Iris pigment epithelial cell (primary cell): ENCODE measurements at regions not wholly inside any gene's neighbourhood (a gene's known extent, or its start where the extent isn't known, plus 50 kb on each side); places are given as distances from the start of the nearest gene placed in this dataset.

Experiments used
- DNase-seq: peaks from one replicate; pipeline ENCODE4 v3.0.0-alpha.2; 2011; ENCODE audit warnings: low read depth

- no peak for DNase-seq
These were observed 206.4 kb upstream of the RAB4A start for GRCh38 chr1:229064320-229065168.

- no peak for DNase-seq
These were observed 205.3 kb upstream of the RAB4A start for GRCh38 chr1:229065613-229066012.

- DNase-seq: no peak
These were observed 204.3 kb upstream of the RAB4A start for GRCh38 chr1:229066591-229066990.

GRCh38 chr1:229067546-229067945 is 203.4 kb upstream of the RAB4A start:
- DNase-seq: no peak

- DNase-seq: peak; percentile 27
These were observed 202.5 kb upstream of the RAB4A start for GRCh38 chr1:229068270-229068987.

GRCh38 chr1:229069176-229069575 is 201.7 kb upstream of the RAB4A start:
- DNase-seq: no peak

- DNase-seq: peak; percentile 61
These were observed 200.7 kb upstream of the RAB4A start for GRCh38 chr1:229070168-229070567.

GRCh38 chr1:229073251-229073650 is 197.7 kb upstream of the RAB4A start:
- no peak for DNase-seq

GRCh38 chr1:229075217-229075616 is 195.7 kb upstream of the RAB4A start:
- no peak for DNase-seq

GRCh38 chr1:229075716-229076115 is 195.2 kb upstream of the RAB4A start:
- no peak for DNase-seq

- no peak for DNase-seq
These were observed 194.7 kb upstream of the RAB4A start for GRCh38 chr1:229076195-229076594.

- no peak for DNase-seq
These were observed 191.8 kb upstream of the RAB4A start for GRCh38 chr1:229079016-229079595.

- no peak for DNase-seq
These were observed 190.6 kb upstream of the RAB4A start for GRCh38 chr1:229080361-229080760.

- DNase-seq: no peak
These were observed 185.6 kb upstream of the RAB4A start for GRCh38 chr1:229085291-229085690.

- DNase-seq: no peak
These were observed 184.8 kb upstream of the RAB4A start for GRCh38 chr1:229086091-229086490.

GRCh38 chr1:229086686-229087085 is 184.2 kb upstream of the RAB4A start:
- DNase-seq: no peak

- DNase-seq: no peak
These were observed 183.6 kb upstream of the RAB4A start for GRCh38 chr1:229087339-229087738.

GRCh38 chr1:229087906-229088305 is 183.0 kb upstream of the RAB4A start:
- DNase-seq: no peak

- no peak for DNase-seq
These were observed 182.2 kb upstream of the RAB4A start for GRCh38 chr1:229088711-229089110.

- DNase-seq: no peak
These were observed 181.2 kb upstream of the RAB4A start for GRCh38 chr1:229089586-229090208.

GRCh38 chr1:229091721-229092136 is 179.2 kb upstream of the RAB4A start:
- DNase-seq: no peak

GRCh38 chr1:229092377-229093237 is 178.3 kb upstream of the RAB4A start:
- no peak for DNase-seq
